GM12891 (cell line): ENCODE measurements at regions not wholly inside any gene's neighbourhood (a gene's known extent, or its start where the extent isn't known, plus 50 kb on each side); places are given as distances from the start of the nearest gene placed in this dataset.

Experiments used
- PAX5 ChIP-seq: IDR thresholded peaks from 2 replicates; pipeline ENCODE4 v1.6.1; 2011; ENCODE audit warnings: low read length, moderate library complexity, mild to moderate bottlenecking; ENCODE audit not compliant: insufficient read depth, severe bottlenecking
- POLR2A ChIP-seq: IDR thresholded peaks from 2 replicates; pipeline ENCODE4 v1.6.1; 2011; ENCODE audit warnings: low read depth, low read length, control low read depth
- POLR2AphosphoS5 ChIP-seq: IDR thresholded peaks from 2 replicates; pipeline ENCODE4 v1.6.1; 2011; ENCODE audit warnings: low read depth, low read length, control low read depth
- POU2F2 ChIP-seq: IDR thresholded peaks from 2 replicates; pipeline ENCODE4 v1.6.1; 2011; ENCODE audit warnings: low read depth, mild to moderate bottlenecking, control low read depth, low read length, moderate library complexity
- SPI1 ChIP-seq: IDR thresholded peaks from 2 replicates; pipeline ENCODE4 v1.6.1; 2011; ENCODE audit warnings: low read depth, low read length, control low read depth

- TF ChIP-seq POLR2AphosphoS5 (no peak), POLR2A (no peak), POU2F2 (no peak), SPI1 (no peak), PAX5 (no peak)
Measured at GRCh38 chr6:145077382-145077781, 657.9 kb downstream of the EPM2A start.
